NCI-H2029 treated with DMSO at 0.1 percent for 48 hours (cell line): ENCODE measurements at regions not wholly inside any gene's neighbourhood (a gene's known extent, or its start where the extent isn't known, plus 50 kb on each side); places are given as distances from the start of the nearest gene placed in this dataset.

Source experiments
- DNase-seq: peaks from one replicate; lab custom pipeline; 2025; lab: John Stamatoyannopoulos, UW

- DNase-seq: peak; percentile 84
These were observed 766.8 kb downstream of the TBL1XR1 start for GRCh38 chr3:176430244-176431037.

- DNase-seq: no peak
These were observed 768.7 kb downstream of the TBL1XR1 start for GRCh38 chr3:176428552-176428951.

- DNase-seq: no peak
These were observed 770.9 kb downstream of the TBL1XR1 start for GRCh38 chr3:176426371-176426770.

DNA sequence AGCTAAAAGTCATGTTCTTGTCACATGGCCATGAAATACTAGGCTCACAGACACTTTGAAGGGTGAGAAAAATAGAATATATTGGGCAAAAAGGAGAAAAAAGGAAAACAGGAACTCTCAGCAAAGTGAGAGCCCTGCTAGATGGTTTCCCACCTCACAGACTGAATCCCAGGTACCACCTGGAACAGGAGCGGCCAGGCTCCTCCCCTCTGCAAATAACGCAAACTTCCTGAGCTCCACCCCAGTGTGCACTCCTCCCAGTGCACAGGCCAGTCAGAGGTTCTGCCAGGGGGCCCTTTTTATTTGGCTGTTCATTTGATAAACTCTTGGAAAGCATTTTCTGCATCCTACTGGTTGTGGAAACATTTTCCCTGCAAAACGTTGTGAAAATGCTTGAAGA, 780.4 kb downstream of the TBL1XR1 start:
- DNase-seq: no peak

GRCh38 chr3:176415661-176416295, 781.5 kb downstream of the TBL1XR1 start:
- no peak for DNase-seq

DNA sequence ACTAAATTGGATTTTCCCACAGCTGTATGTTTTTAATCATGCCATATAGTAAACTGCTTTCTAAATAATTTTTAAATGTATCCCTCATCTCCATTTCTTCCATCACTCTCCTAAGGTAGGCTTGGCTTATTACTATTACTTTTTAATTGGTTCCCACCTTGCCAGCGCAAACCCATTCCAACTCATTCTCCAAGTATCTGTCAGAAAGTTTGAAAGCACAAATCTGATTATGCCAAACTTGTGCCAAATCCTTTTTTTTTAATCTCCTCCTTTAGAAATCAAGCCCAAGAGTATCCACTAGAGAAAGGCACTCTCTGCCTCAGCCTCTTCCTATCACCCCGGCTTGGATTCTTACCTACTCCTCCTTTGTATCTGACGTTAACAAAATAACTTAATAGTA, 784.5 kb downstream of the TBL1XR1 start:
- no peak for DNase-seq

DNA sequence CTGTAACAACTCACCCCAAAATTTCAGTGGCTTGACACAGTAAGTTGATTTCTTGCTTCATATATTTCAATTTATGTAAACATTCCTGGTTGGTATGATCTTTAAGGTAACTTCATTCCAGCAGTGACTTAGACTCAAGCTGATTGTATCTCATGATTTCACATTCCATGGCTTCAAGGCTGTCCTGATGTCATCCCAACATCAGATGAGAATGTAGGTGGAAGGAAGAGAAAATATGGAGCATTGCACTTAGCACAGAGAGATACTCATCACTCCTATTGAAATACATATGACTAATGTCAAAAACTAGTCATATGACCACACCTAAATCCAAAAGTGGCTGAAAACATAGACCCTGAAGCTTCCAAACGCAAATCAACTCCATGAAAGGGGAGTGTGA, 793.8 kb downstream of the TBL1XR1 start:
- DNase-seq: no peak

DNA sequence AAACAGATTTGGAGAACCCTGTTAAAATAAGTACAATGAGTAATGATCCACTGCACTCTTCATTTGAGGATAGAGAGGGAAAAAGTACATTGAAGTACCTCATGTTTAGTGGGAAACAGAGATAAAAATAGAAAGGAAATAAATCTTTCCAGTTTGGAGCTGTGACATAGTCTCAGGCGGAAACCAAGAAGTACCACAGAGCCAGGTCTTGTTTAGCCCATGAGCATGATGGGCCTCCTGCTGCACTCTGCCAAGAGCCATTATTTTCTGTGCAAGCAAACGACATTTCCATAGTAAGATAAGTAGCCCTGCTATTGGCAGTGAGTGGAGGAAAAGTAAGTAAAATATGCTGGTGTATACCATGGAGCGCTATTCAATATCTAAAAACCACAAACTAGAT, 796.1 kb downstream of the TBL1XR1 start:
- no peak for DNase-seq

GRCh38 chr3:176399193-176399592, 798.1 kb downstream of the TBL1XR1 start:
- DNase-seq: no peak

DNA sequence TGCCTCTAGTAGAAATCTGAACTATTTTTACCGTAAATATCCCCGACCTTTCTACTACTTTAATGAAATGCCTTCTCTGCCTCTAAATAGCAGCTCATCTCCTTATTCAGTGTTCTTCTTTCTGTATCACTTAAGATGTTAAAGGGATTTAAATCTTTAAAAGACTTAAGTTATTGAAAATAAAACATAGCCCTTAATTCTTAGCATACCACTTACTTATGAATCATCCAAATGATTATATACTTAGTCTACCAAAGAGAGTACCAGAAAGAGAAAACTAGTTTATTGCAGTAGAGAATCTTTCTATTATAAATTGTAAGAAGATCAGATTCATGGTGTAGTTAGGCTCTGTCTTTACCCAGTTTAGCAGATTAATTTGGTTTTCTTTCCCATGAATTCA, 802.0 kb downstream of the TBL1XR1 start:
- no peak for DNase-seq

DNA sequence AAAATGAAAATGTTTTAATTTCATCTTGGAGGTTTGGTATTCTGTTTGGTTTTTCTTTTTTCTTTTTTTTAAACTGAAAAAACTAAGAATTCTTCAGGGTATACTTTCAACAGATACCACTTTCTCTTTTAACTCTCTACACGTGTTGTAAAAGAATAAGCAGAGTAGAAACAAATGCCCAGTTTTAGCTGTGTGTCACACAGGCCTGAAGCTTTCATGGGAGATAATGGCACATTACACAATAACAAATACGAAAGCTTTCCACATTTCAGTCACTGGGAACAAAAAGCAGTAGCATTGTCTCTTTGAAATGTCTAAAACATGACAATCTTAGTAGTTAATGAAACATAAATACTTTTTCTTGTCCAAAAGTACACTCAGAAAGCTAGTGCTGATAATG, 818.5 kb downstream of the TBL1XR1 start:
- DNase-seq: no peak

DNA sequence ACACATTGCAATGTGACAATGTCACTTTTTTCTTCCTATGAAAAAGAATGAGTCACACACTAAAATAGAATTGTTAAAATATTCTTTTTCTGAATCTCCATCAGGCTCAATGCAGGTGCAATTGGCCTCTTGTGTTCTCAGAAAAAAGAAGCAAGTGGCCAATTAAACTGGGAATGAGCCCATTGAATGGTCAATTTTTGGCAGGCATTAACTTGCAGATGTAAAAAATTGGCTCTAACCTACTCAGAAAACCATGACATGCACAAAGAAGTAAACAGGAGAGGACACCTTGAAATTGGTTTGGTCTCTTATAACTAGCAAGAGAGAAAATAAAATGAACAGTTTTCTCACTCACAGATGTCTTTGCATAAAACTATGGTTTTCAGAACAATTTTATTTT, 820.8 kb downstream of the TBL1XR1 start:
- DNase-seq: peak; percentile 87

DNA sequence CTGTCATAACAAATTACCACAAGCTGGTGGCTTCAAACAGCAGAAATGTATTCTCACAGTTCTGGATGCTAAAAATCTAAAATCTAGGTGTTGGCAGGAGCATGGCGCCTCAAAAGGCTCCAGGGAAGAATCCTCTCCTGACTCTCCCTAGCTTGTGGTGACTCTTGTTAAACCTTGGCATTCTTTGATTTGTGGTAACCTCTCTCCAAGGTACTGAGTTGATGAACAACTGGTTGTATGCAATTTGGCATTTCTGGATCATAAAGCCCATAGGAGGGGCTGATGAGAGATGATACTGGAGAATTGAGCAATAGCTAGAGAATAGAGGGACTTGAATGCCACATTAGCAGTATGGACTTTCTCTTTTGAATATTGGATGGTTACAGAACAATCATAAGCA, 821.8 kb downstream of the TBL1XR1 start:
- DNase-seq: no peak

GRCh38 chr3:176362191-176362731, 835.0 kb downstream of the TBL1XR1 start:
- no peak for DNase-seq

- DNase-seq: no peak
These were observed 838.1 kb downstream of the TBL1XR1 start for GRCh38 chr3:176359211-176359610.

GRCh38 chr3:176357891-176358290, 839.4 kb downstream of the TBL1XR1 start:
- no peak for DNase-seq

- no peak for DNase-seq
These were observed 842.4 kb downstream of the TBL1XR1 start for GRCh38 chr3:176354843-176355242.

DNA sequence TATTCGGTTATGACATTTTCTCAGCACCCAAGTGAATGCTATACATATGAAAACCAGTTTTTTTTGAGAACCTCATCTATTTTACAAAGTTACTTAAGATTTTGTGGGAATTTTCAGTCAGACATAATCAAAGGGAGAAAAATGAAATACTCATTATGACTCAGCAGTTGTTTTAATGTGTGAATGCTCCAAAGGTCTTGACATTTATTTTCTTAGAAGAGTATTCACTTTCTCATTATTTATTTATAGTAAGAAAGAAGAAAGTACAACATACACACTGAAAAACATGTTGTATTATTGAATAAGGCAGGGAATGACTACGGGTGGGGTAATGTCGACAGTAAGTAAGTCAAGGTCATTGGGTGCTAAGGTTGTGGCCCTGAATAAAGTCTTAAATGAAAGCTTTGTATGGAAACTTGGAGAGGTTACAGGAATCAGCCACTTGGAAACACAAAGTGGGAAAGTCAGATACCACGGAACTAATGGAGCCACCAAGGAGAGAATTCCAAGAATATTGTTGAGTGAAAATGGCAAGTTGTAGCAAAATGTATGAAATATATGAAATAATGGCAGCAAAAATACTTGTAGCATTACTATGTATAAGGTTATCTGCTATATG, 844.5 kb downstream of the TBL1XR1 start:
- no peak for DNase-seq

DNA sequence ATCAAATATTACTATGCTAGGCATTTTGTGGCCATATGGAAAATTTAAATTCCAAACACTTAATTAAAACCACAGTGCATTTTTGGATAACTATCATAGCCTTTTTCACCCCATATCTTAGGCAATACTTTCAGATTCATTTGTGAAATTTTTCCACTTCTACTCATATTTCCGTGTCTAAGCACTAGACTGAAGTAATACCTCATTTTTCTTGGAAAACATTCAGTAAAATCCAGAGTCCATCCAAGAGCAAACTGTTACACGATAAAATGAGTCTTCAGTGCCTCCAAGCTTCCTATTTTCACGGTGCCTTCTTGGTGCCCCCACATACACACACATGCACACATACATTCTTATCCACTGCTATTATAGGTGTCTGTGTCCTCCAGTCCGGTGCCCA, 845.9 kb downstream of the TBL1XR1 start:
- no peak for DNase-seq

GRCh38 chr3:176349706-176350105, 847.6 kb downstream of the TBL1XR1 start:
- no peak for DNase-seq

- DNase-seq: no peak
These were observed 849.7 kb downstream of the TBL1XR1 start for GRCh38 chr3:176347424-176348146.

- DNase-seq: no peak
These were observed 855.3 kb downstream of the TBL1XR1 start for GRCh38 chr3:176341963-176342362.
